ENCODE measurements at regions not wholly inside any gene's neighbourhood (a gene's known extent, or its start where the extent isn't known, plus 50 kb on each side); places are given as distances from the start of the nearest gene placed in this dataset.

GRCh38 chr15:70582143-70582945 is 181.0 kb downstream of the UACA start:
- TF ChIP-seq POLR2A (IDR thresholded peaks at IDR 0.05), result no peak
- no peak for TF ChIP-seq CTCF (IDR thresholded peaks at IDR 0.05)
